SK-N-SH (cell line): ENCODE measurements at regions not wholly inside any gene's neighbourhood (a gene's known extent, or its start where the extent isn't known, plus 50 kb on each side); places are given as distances from the start of the nearest gene placed in this dataset.

Experiments used
- CTCF ChIA-PET: fragments of 300-600, 350-600 bp; formaldehyde crosslinking; extraction: SDS; loops from one replicate; lab custom pipeline; 2021; lab: Yijun Ruan, JAX
- POLR2A ChIA-PET: fragments of 350-600 bp; sonication (Branson Sonifier 250); formaldehyde crosslinking; extraction: SDS; loops from one replicate; lab custom pipeline; 2020; ENCODE audit warnings: antibody characterized with exemption, inconsistent platforms; lab: Yijun Ruan, JAX
- DNase-seq: peaks from one replicate; pipeline ENCODE4 v3.0.0; 2012
- H2AFZ ChIP-seq: fragments of 200-600 bp; sonication (generic); 2 replicates; pipeline ENCODE4 v1.8.1; 2016; ENCODE audit warnings: antibody characterized with exemption, mild to moderate bottlenecking, low read depth
- H3F3A ChIP-seq: fragments of 200-600 bp; sonication (generic); replicated peaks from 2 replicates; pipeline ENCODE3; 2016; ENCODE audit warnings: antibody characterized with exemption, mild to moderate bottlenecking; ENCODE audit not compliant: insufficient read depth
- H3K27ac ChIP-seq, 2 experiments: fragments of 200-500 bp in 1 of 2; fragments of 200-600 bp in 1 of 2; sonication (Bioruptor generic) in 1 of 2; sonication (generic), shearing (Covaris generic) in 1 of 2; 2 replicates each; pipeline versions ENCODE4 v1.5.1 to v1.6.1; 2014 to 2016; ENCODE audit warnings: low read depth in 2 of 2, inconsistent platforms in 1 of 2, low read length in 1 of 2, mild to moderate bottlenecking in 1 of 2, mixed read lengths in 1 of 2
- H3K27me3 ChIP-seq: fragments of 200-600 bp; sonication (generic), shearing (Covaris generic); 2 replicates; pipeline ENCODE4 v1.6.1; 2016; ENCODE audit warnings: mixed run types; ENCODE audit not compliant: insufficient read depth
- H3K36me3 ChIP-seq, 2 experiments: fragments of 200-500 bp in 1 of 2; fragments of 200-600 bp in 1 of 2; sonication (Bioruptor generic) in 1 of 2; sonication (generic) in 1 of 2; replicated peaks in 1 of 2; 2 replicates each; pipeline versions ENCODE3 to v1.5.1; 2014 to 2016; ENCODE audit warnings: low read length in 1 of 2, mild to moderate bottlenecking in 1 of 2; ENCODE audit not compliant: insufficient read depth in 2 of 2, control insufficient read depth in 1 of 2
- H3K4me1 ChIP-seq, 2 experiments: fragments of 200-500 bp in 1 of 2; fragments of 200-600 bp in 1 of 2; sonication (Bioruptor generic) in 1 of 2; sonication (generic), shearing (Covaris generic) in 1 of 2; 2 replicates each; pipeline versions ENCODE4 v1.5.1 to v1.6.1; 2014 to 2016; ENCODE audit warnings: low read depth in 1 of 2, low read length in 1 of 2, mixed run types in 1 of 2; ENCODE audit not compliant: insufficient read depth in 2 of 2, control insufficient read depth in 1 of 2
- H3K4me2 ChIP-seq: fragments of 200-600 bp; sonication (generic), shearing (Covaris generic); 2 replicates; pipeline ENCODE4 v1.6.1; 2017; ENCODE audit warnings: mixed run types
- H3K4me3 ChIP-seq, 2 experiments: fragments of 200-500 bp in 1 of 2; fragments of 200-600 bp in 1 of 2; sonication (Bioruptor generic) in 1 of 2; sonication (generic), shearing (Covaris generic) in 1 of 2; 2 replicates each; pipeline versions ENCODE4 v1.5.1 to v1.8.1; 2014 to 2016; ENCODE audit warnings: low read depth in 2 of 2, inconsistent platforms in 1 of 2, low read length in 1 of 2, mild to moderate bottlenecking in 1 of 2, mixed read lengths in 1 of 2, moderate library complexity in 1 of 2
- H3K79me2 ChIP-seq: fragments of 200-600 bp; sonication (generic); 2 replicates; pipeline ENCODE4 v1.8.1; 2017; ENCODE audit warnings: mild to moderate bottlenecking; ENCODE audit not compliant: insufficient read depth
- H3K9ac ChIP-seq: fragments of 200-600 bp; sonication (generic); 2 replicates; pipeline ENCODE4 v1.6.1; 2017; ENCODE audit warnings: mixed run types
- H3K9me2 ChIP-seq: fragments of 200-600 bp; sonication (generic); 2 replicates; pipeline ENCODE4 v1.6.1; 2017; ENCODE audit warnings: mixed run types
- H3K9me3 ChIP-seq: fragments of 200-600 bp; sonication (generic); 2 replicates; pipeline ENCODE4 v1.6.1; 2017; ENCODE audit warnings: mixed run types, mild to moderate bottlenecking, moderate library complexity
- H4K20me1 ChIP-seq: fragments of 200-600 bp; sonication (generic); 2 replicates; pipeline ENCODE4 v1.6.1; 2017; ENCODE audit warnings: mild to moderate bottlenecking, mixed run types; ENCODE audit not compliant: insufficient read depth
- ELF1 ChIP-seq: IDR thresholded peaks from 2 replicates; pipeline ENCODE4 v1.4.0; 2012
- FOXM1 ChIP-seq: IDR thresholded peaks from 2 replicates; pipeline ENCODE4 v1.4.0; 2012; ENCODE audit warnings: low read depth, mild to moderate bottlenecking
- GABPA ChIP-seq: IDR thresholded peaks from 2 replicates; pipeline ENCODE4 v1.4.0; 2012; ENCODE audit warnings: low read depth, mild to moderate bottlenecking
- MEF2A ChIP-seq: IDR thresholded peaks from 2 replicates; pipeline ENCODE4 v1.4.0; 2012; ENCODE audit warnings: low read depth, borderline replicate concordance
- NFIC ChIP-seq: IDR thresholded peaks from 2 replicates; pipeline ENCODE4 v1.4.0; 2012; ENCODE audit warnings: borderline replicate concordance
- NRF1 ChIP-seq: IDR thresholded peaks from 2 replicates; pipeline ENCODE4 v1.6.1; 2012; ENCODE audit warnings: low read depth, mild to moderate bottlenecking, low read length
- RFX5 ChIP-seq: IDR thresholded peaks from 2 replicates; pipeline ENCODE4 v1.6.1; 2012; ENCODE audit warnings: mild to moderate bottlenecking, improper control_type of control experiment, low read length
- SIN3A ChIP-seq: IDR thresholded peaks from 2 replicates; pipeline ENCODE4 v1.6.1; 2012; ENCODE audit warnings: low read depth, mild to moderate bottlenecking, low read length, moderate library complexity, borderline replicate concordance
- TAF1 ChIP-seq: IDR thresholded peaks from 2 replicates; pipeline ENCODE4 v1.6.1; 2012; ENCODE audit warnings: low read depth, mild to moderate bottlenecking, low read length, moderate library complexity, borderline replicate concordance
- TCF12 ChIP-seq: IDR thresholded peaks from 2 replicates; pipeline ENCODE4 v1.4.0; 2012
- TEAD4 ChIP-seq: IDR thresholded peaks from 2 replicates; pipeline ENCODE4 v1.4.0; 2012; ENCODE audit warnings: mild to moderate bottlenecking, borderline replicate concordance; ENCODE audit not compliant: insufficient read depth
- YY1 ChIP-seq: IDR thresholded peaks from 2 replicates; pipeline ENCODE4 v1.4.0; 2012; ENCODE audit warnings: low read depth, mild to moderate bottlenecking
- WGBS: methylation state at CpG from one replicate; pipeline ENCODE4 v1.1.6; 2017; ENCODE audit warnings: low lambda C conversion rate; 5-methylcytosine and 5-hydroxymethylcytosine counted together
- TF ChIP-seq, protein P1 (sequence below): IDR thresholded peaks from 2 replicates; pipeline ENCODE4 v1.4.0; 2012; ENCODE audit warnings: low read depth
- TF ChIP-seq, protein P2 (sequence below): IDR thresholded peaks from 2 replicates; pipeline ENCODE4; 2012
- TF ChIP-seq, protein P3 (sequence below): IDR thresholded peaks from 2 replicates; pipeline ENCODE4 v1.6.1; 2012; ENCODE audit warnings: mild to moderate bottlenecking, low read depth, low read length, moderate library complexity
- TF ChIP-seq, protein P4 (sequence below): fragments of 150-350 bp; IDR thresholded peaks from 2 replicates; pipeline ENCODE4 v1.6.1; 2016; ENCODE audit warnings: mild to moderate bottlenecking, low read depth, low read length

DNA sequence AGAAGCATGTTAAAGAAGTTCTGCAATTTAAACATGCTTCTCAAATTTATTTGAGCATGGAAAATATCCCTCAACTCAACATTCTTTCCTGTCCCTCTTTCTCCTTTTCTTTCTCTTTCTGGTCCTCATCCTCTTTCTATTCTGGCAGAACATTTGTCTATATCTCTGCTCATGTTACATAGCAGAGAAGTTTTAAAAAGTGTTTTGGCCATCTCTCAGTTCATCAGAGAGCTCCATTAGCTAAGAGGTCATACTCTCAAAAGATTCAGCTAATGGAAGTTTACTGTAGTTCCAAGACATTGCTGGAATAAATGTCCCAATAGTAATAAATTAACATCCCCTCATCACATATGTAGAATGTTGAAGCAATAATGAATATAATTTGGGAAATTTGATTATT, 53.5 kb downstream of the XCL2 start:
- Histone ChIP-seq H3K79me2 (no peaks in the 10 kb centered on the region), H3K27me3 (no peaks in the 10 kb centered on the region), H3K36me3 (no peaks in the 10 kb centered on the region), H3K4me1 (peaks cover 0 to 5% of the 10 kb centered on the region in 2 experiments; a peak in 1 of 4 replicates), H3F3A (no peaks in the 10 kb centered on the region), H3K9me3 (no peaks in the 10 kb centered on the region), H3K9ac (no peak overlapping the region), H3K9me2 (no peaks in the 10 kb centered on the region), H2AFZ (no peak overlapping the region), H4K20me1 (no peaks in the 10 kb centered on the region), H3K4me2 (no peak overlapping the region), H3K4me3 (no peak overlapping the region), H3K27ac (peak overlapping the region in 1 of 2 experiments; percentile 58; a peak in 1 of 4 replicates)
- POLR2A ChIA-PET: no interaction called here
- TF ChIP-seq ELF1 (no peak), MEF2A (no peak), TEAD4 (no peak), GABPA (no peak), NRF1 (no peak)
- TF ChIP-seq, protein P1, sequence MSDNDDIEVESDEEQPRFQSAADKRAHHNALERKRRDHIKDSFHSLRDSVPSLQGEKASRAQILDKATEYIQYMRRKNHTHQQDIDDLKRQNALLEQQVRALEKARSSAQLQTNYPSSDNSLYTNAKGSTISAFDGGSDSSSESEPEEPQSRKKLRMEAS: no peak
- TF ChIP-seq, protein P2, sequence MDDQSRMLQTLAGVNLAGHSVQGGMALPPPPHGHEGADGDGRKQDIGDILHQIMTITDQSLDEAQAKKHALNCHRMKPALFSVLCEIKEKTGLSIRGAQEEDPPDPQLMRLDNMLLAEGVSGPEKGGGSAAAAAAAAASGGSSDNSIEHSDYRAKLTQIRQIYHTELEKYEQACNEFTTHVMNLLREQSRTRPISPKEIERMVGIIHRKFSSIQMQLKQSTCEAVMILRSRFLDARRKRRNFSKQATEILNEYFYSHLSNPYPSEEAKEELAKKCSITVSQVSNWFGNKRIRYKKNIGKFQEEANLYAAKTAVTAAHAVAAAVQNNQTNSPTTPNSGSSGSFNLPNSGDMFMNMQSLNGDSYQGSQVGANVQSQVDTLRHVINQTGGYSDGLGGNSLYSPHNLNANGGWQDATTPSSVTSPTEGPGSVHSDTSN: no peak
- TF ChIP-seq, protein P3, sequence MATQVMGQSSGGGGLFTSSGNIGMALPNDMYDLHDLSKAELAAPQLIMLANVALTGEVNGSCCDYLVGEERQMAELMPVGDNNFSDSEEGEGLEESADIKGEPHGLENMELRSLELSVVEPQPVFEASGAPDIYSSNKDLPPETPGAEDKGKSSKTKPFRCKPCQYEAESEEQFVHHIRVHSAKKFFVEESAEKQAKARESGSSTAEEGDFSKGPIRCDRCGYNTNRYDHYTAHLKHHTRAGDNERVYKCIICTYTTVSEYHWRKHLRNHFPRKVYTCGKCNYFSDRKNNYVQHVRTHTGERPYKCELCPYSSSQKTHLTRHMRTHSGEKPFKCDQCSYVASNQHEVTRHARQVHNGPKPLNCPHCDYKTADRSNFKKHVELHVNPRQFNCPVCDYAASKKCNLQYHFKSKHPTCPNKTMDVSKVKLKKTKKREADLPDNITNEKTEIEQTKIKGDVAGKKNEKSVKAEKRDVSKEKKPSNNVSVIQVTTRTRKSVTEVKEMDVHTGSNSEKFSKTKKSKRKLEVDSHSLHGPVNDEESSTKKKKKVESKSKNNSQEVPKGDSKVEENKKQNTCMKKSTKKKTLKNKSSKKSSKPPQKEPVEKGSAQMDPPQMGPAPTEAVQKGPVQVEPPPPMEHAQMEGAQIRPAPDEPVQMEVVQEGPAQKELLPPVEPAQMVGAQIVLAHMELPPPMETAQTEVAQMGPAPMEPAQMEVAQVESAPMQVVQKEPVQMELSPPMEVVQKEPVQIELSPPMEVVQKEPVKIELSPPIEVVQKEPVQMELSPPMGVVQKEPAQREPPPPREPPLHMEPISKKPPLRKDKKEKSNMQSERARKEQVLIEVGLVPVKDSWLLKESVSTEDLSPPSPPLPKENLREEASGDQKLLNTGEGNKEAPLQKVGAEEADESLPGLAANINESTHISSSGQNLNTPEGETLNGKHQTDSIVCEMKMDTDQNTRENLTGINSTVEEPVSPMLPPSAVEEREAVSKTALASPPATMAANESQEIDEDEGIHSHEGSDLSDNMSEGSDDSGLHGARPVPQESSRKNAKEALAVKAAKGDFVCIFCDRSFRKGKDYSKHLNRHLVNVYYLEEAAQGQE: no peak
- CTCF ChIA-PET: interaction anchor here (1.5 to 1.8 kb wide), 2 partner anchors 45 to 148 kb away, joined by 3 to 6 read pairs; no protein-coding TSS in a partner anchor
- no peak for DNase-seq

DNA sequence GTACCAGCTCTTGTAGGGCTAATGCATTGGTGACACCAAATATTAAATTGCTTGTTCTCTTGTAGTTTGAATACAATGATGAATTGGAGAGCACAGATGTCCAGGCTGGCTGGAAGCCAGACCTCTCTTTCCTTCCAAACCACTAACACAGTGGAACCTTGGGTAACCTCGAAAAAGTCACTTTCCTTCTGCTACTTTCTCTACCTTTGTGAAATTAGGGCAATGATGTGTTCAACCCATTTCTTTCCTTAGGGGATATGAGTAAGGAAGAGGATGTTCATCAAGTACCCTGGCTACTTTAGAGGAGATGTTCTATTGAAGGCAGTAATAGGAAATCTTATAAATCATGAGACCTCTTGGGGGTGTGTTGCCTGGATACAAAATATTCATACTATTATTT, 55.7 kb downstream of the XCL2 start:
- Histone ChIP-seq H4K20me1 (no peaks in the 10 kb centered on the region), H3K27me3 (no peaks in the 10 kb centered on the region), H3K9ac (no peak overlapping the region), H3K27ac (peak overlapping the region; percentile 17 to 95; a peak in 3 of 4 replicates), H3K36me3 (no peaks in the 10 kb centered on the region), H2AFZ (no peak overlapping the region), H3K79me2 (no peaks in the 10 kb centered on the region), H3K9me3 (no peaks in the 10 kb centered on the region), H3K9me2 (no peaks in the 10 kb centered on the region), H3K4me3 (no peak overlapping the region), H3K4me1 (peaks cover 6 to 7% of the 10 kb centered on the region in 2 experiments; a peak in 2 of 4 replicates), H3K4me2 (no peak overlapping the region), H3F3A (no peaks in the 10 kb centered on the region)
- DNase-seq: no peak
- WGBS: 13% methylated on average over 1 of the region's 1 CpG
- ChIA-PET POLR2A (no interaction called here), CTCF (no interaction called here)
- TF ChIP-seq, protein P4, sequence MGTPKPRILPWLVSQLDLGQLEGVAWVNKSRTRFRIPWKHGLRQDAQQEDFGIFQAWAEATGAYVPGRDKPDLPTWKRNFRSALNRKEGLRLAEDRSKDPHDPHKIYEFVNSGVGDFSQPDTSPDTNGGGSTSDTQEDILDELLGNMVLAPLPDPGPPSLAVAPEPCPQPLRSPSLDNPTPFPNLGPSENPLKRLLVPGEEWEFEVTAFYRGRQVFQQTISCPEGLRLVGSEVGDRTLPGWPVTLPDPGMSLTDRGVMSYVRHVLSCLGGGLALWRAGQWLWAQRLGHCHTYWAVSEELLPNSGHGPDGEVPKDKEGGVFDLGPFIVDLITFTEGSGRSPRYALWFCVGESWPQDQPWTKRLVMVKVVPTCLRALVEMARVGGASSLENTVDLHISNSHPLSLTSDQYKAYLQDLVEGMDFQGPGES: no peak
- TF ChIP-seq YY1: no peak
- TF ChIP-seq RFX5: no peak
- TF ChIP-seq NFIC: peak; percentile 67
- TF ChIP-seq TCF12: peak; percentile 63
- TF ChIP-seq GABPA: no peak
- TF ChIP-seq, protein P3: no peak
- no peak for TF ChIP-seq SIN3A
- TF ChIP-seq, protein P2: peak; percentile 47
- no peak for TF ChIP-seq FOXM1
- TF ChIP-seq, protein P1: no peak
- no peak for TF ChIP-seq TAF1
- TF ChIP-seq NRF1: no peak
